ENCODE measurements at regions not wholly inside any gene's neighbourhood (a gene's known extent, or its start where the extent isn't known, plus 50 kb on each side); places are given as distances from the start of the nearest gene placed in this dataset.

- Histone ChIP-seq H3K4ac (ENCODE audit: low read depth, low read length) (no peak overlapping the region), H3K18ac (ENCODE audit: low read depth, low read length) (no peak overlapping the region), H3K79me1 (ENCODE audit: low read depth in 1 of 2, low read length in 2 of 2) (no peaks in the 10 kb centered on the region), H4K8ac (ENCODE audit: low read depth in 2 of 2, low read length in 2 of 2) (no peak overlapping the region; a peak in 1 of 4 replicates), H3K27me3 (ENCODE audit: control insufficient read depth, insufficient read depth, low read length) (no peaks in the 10 kb centered on the region), H2BK20ac (ENCODE audit: low read depth, low read length) (no peak overlapping the region), H3K27ac (ENCODE audit: insufficient read depth, low read length) (no peak overlapping the region), H3K9me3 (ENCODE audit: control insufficient read depth, insufficient read depth, low read length) (no peaks in the 10 kb centered on the region), H4K91ac (ENCODE audit: insufficient read depth, low read depth, low read length) (no peak overlapping the region), H2BK5ac (ENCODE audit: low read depth, low read length, poor library complexity, severe bottlenecking) (no peak overlapping the region), H3K23ac (ENCODE audit: low read depth, low read length) (no peak overlapping the region), H3K9ac (ENCODE audit: low read depth, low read length) (no peak overlapping the region), H4K20me1 (ENCODE audit: insufficient read depth, low read length) (no peaks in the 10 kb centered on the region), H4K5ac (ENCODE audit: low read depth, low read length) (no peak overlapping the region), H3K36me3 (ENCODE audit: control insufficient read depth, insufficient read depth, low read length) (no peaks in the 10 kb centered on the region), H3K4me3 (ENCODE audit: insufficient read depth, low read depth, low read length) (no peak overlapping the region), H3K56ac (ENCODE audit: extremely low read depth, insufficient read depth, low read length) (no peak overlapping the region), H3K4me2 (ENCODE audit: low read depth, low read length) (no peak overlapping the region), H2AK9ac (replicated peaks; ENCODE audit: low read depth, low read length, poor library complexity) (no peak overlapping the region), H3K9me1 (ENCODE audit: insufficient read depth, low read length) (no peaks in the 10 kb centered on the region), H3K14ac (replicated peaks; ENCODE audit: low read depth, low read length) (no peak overlapping the region), H2BK15ac (ENCODE audit: low read depth, low read length) (no peak overlapping the region), H2BK120ac (ENCODE audit: low read depth, low read length) (0 out of 2 replicates have a peak overlapping the region, but pooled peaks have one; percentile 32), H2AK5ac (ENCODE audit: low read depth, low read length) (no peak overlapping the region; the same call in 1 of the 2 replicates), H2AFZ (replicated peaks; ENCODE audit: low read length, poor library complexity) (no peak overlapping the region), H3K4me1 (ENCODE audit: control insufficient read depth, insufficient read depth, low read length) (peaks cover 1% of the 10 kb centered on the region; the same call in 1 of the 2 replicates)
- no TSS peak for BruUV-seq (replicated peaks)
- in situ Hi-C loops (cut with MboI; ENCODE audit: low sequenced_read_pairs) (no loop called here), dilution Hi-C loops (cut with HindIII; ENCODE audit: low sequenced_read_pairs, unreplicated experiment) (no loop called here), intact Hi-C loops (cut with micrococcal nuclease) (no loop called here)
- DNase-seq (no peak), ATAC-seq (ENCODE audit: low read depth) (no peak)
- peak; percentile 73 for TF ChIP-seq NFE2L2 (IDR thresholded peaks at IDR 0.05; ENCODE audit: low read depth, low read length)
- no peak for TF ChIP-seq RAD21 (IDR thresholded peaks at IDR 0.05; ENCODE audit: low read length)
- no peak for TF ChIP-seq CEBPB (IDR thresholded peaks at IDR 0.05; ENCODE audit: low read depth, low read length)
- TF ChIP-seq, protein P1, sequence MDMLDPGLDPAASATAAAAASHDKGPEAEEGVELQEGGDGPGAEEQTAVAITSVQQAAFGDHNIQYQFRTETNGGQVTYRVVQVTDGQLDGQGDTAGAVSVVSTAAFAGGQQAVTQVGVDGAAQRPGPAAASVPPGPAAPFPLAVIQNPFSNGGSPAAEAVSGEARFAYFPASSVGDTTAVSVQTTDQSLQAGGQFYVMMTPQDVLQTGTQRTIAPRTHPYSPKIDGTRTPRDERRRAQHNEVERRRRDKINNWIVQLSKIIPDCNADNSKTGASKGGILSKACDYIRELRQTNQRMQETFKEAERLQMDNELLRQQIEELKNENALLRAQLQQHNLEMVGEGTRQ (IDR thresholded peaks at IDR 0.05; ENCODE audit: low read depth, low read length), result no peak
- TF ChIP-seq, protein P2, sequence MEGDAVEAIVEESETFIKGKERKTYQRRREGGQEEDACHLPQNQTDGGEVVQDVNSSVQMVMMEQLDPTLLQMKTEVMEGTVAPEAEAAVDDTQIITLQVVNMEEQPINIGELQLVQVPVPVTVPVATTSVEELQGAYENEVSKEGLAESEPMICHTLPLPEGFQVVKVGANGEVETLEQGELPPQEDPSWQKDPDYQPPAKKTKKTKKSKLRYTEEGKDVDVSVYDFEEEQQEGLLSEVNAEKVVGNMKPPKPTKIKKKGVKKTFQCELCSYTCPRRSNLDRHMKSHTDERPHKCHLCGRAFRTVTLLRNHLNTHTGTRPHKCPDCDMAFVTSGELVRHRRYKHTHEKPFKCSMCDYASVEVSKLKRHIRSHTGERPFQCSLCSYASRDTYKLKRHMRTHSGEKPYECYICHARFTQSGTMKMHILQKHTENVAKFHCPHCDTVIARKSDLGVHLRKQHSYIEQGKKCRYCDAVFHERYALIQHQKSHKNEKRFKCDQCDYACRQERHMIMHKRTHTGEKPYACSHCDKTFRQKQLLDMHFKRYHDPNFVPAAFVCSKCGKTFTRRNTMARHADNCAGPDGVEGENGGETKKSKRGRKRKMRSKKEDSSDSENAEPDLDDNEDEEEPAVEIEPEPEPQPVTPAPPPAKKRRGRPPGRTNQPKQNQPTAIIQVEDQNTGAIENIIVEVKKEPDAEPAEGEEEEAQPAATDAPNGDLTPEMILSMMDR (conservative IDR thresholded peaks at IDR 0.05; ENCODE audit: low read depth, low read length), result no peak
- ChIA-PET CTCF (no interaction called here), POLR2A (ENCODE audit: unreplicated experiment) (no interaction called here)
Observed at GRCh38 chr13:63403733-63404132, 1988.1 kb upstream of the PCDH20 start.
